HFF-Myc (cell line): ENCODE measurements at regions not wholly inside any gene's neighbourhood (a gene's known extent, or its start where the extent isn't known, plus 50 kb on each side); places are given as distances from the start of the nearest gene placed in this dataset.
A peak's percentile ranks its signal among the peaks of the same experiment; 100 is the strongest.

ENCODE experiments used
- DNase-seq: peaks from one replicate; pipeline ENCODE4 v3.0.0-alpha.2; 2011; ENCODE audit warnings: low read depth; ENCODE audit errors: extremely low read depth
- H3K4me3 ChIP-seq: replicated peaks from 2 replicates; pipeline ENCODE4 v1.5.1; 2011; ENCODE audit warnings: low read depth, mild to moderate bottlenecking, control low read depth, low read length
- TF ChIP-seq, protein P1 (sequence below): IDR thresholded peaks from 2 replicates; pipeline ENCODE4 v1.5.1; 2012; ENCODE audit warnings: mild to moderate bottlenecking, low read depth, low read length, control low read depth; ENCODE audit errors: missing control alignments

DNA sequence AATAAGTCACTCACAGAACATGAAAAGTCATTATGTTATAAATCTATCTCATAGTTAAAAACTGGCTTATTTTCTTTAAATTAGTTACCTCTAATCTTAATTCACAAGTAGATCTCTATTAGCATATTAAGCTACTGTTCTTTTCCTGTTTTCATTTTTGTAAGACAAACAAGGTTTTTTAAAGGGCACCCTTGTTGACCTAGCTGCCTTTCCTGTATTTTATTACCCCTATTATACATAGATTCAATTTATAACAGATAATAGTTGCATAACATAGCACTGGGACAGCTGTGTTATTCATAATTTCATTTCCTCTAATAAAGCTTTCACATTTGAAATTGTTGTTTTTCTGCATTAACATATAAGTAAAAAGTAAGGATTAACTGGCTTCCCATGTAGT, 1500.7 kb upstream of the FLRT2 start:
- DNase-seq = no peak

DNA sequence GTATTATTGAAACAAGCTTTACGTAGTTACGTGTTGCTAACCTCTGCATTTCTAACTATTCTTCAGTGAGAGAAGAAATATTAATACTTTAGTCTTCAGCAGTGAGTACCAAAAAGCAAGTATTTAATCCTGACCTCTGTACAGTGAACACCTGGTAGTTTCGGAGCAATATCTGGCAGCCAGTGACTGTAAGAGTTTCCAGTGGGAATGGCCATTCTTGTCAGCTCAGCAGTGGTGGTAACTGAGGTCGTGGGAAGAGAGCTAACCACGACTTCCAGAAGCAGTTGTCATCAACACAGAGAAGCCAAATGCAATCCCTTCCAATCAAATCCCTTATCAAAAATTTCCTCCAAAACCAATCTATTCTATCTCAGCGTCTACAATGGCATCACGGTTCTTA, 1500.2 kb upstream of the FLRT2 start:
- TF ChIP-seq, protein P1, sequence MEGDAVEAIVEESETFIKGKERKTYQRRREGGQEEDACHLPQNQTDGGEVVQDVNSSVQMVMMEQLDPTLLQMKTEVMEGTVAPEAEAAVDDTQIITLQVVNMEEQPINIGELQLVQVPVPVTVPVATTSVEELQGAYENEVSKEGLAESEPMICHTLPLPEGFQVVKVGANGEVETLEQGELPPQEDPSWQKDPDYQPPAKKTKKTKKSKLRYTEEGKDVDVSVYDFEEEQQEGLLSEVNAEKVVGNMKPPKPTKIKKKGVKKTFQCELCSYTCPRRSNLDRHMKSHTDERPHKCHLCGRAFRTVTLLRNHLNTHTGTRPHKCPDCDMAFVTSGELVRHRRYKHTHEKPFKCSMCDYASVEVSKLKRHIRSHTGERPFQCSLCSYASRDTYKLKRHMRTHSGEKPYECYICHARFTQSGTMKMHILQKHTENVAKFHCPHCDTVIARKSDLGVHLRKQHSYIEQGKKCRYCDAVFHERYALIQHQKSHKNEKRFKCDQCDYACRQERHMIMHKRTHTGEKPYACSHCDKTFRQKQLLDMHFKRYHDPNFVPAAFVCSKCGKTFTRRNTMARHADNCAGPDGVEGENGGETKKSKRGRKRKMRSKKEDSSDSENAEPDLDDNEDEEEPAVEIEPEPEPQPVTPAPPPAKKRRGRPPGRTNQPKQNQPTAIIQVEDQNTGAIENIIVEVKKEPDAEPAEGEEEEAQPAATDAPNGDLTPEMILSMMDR = no peak
- DNase-seq = no peak

More for the DNA sequence above, 1500.7 kb upstream of the FLRT2 start:
- TF ChIP-seq, protein P1 = no peak
- H3K4me3 ChIP-seq = no peak overlapping the region

GRCh38 chr14:84036840-84037239, 1493.1 kb upstream of the FLRT2 start:
- peak; percentile 27 for DNase-seq
- no peak overlapping the region for H3K4me3 ChIP-seq
- TF ChIP-seq, protein P1 = no peak

More for the DNA sequence above, 1500.2 kb upstream of the FLRT2 start:
- H3K4me3 ChIP-seq = no peak overlapping the region

- DNase-seq = no peak
- TF ChIP-seq, protein P1 = no peak
- no peak overlapping the region for H3K4me3 ChIP-seq
These were observed 1492.4 kb upstream of the FLRT2 start for GRCh38 chr14:84037593-84037992.

DNA sequence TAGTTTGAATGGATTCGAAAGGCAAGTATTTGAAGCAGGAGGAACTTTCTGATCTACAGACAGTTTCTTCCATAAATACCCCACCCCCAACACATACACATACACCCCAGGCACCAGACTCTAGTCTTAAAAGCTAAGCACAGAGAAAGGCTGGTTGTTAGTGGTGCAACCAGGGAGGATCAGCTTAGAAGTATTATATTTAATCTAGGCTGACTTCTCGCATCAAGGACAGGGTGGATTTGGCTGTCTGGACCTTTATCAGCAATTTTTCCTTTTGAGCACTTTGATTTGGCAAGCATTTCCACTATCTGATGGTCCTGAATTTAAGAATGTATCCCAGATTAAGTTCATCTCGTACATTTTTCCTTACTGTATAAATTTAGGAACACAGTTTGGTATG, 1489.8 kb upstream of the FLRT2 start:
- no peak overlapping the region for H3K4me3 ChIP-seq
- DNase-seq = no peak
- TF ChIP-seq, protein P1 = no peak

GRCh38 chr14:84041421-84041820, 1488.5 kb upstream of the FLRT2 start:
- H3K4me3 ChIP-seq = no peak overlapping the region
- TF ChIP-seq, protein P1 = no peak
- no peak for DNase-seq

GRCh38 chr14:84042992-84043391, 1487.0 kb upstream of the FLRT2 start:
- no peak for DNase-seq
- TF ChIP-seq, protein P1 = no peak
- H3K4me3 ChIP-seq = no peak overlapping the region
